Colonic mucosa (tissue), 4 donors: ENCODE measurements at regions not wholly inside any gene's neighbourhood (a gene's known extent, or its start where the extent isn't known, plus 50 kb on each side); places are given as distances from the start of the nearest gene placed in this dataset.

ENCODE experiments used
- DNase-seq: peaks from one replicate; pipeline ENCODE4 v3.0.0-alpha.2; 2020
- H3K27ac ChIP-seq: fragments of 200-600 bp; one replicate; pipeline ENCODE4 v1.8.0; 2021
- H3K27me3 ChIP-seq: fragments of 200-600 bp; one replicate; pipeline ENCODE4 v1.8.0; 2021
- H3K36me3 ChIP-seq: fragments of 200-600 bp; one replicate; pipeline ENCODE4 v1.8.0; 2021
- H3K4me1 ChIP-seq: fragments of 200-600 bp; one replicate; pipeline ENCODE4 v1.8.0; 2021; ENCODE audit warnings: mild to moderate bottlenecking
- H3K4me3 ChIP-seq: fragments of 200-600 bp; one replicate; pipeline ENCODE4 v1.8.0; 2021
- H3K9ac ChIP-seq, 2 donors: one replicate each; pipeline ENCODE4 v1.7.0; 2013; ENCODE audit warnings: control low read depth in 2 of 2, low read depth in 2 of 2, low read length in 2 of 2
- H3K9me3 ChIP-seq: fragments of 200-600 bp; one replicate; pipeline ENCODE4 v1.8.0; 2021
- CTCF ChIP-seq: fragments of 200-600 bp; IDR thresholded peaks from one replicate; pipeline ENCODE4 v1.8.0; 2022; ENCODE audit warnings: antibody characterized with exemption, mild to moderate bottlenecking
- intact Hi-C: fragments of 100-400 bp; cut with DNase I; formaldehyde crosslinking; loops from one replicate; pipeline ENCODE4 v1.14.1; 2022
- donor health status: healthy.
- donor health status: DM: no; HTN: no; CAD: no.
- donor health status: DM: no; HTN: no; CAD: no.

GRCh38 chr7:8921807-8922206, 488.4 kb downstream of the NXPH1 start:
- no peak for TF ChIP-seq CTCF
- intact Hi-C loops: no loop called here
- Histone ChIP-seq H3K4me3 (no peak overlapping the region), H3K27ac (no peak overlapping the region), H3K9me3 (no peaks in the 10 kb centered on the region), H3K9ac (no peak overlapping the region), H3K4me1 (no peaks in the 10 kb centered on the region), H3K36me3 (no peaks in the 10 kb centered on the region), H3K27me3 (no peaks in the 10 kb centered on the region)
- DNase-seq: no peak

GRCh38 chr7:8922726-8923125, 489.3 kb downstream of the NXPH1 start:
- no peak overlapping the region for H3K9ac ChIP-seq
- H3K36me3 ChIP-seq: no peaks in the 10 kb centered on the region
- H3K4me1 ChIP-seq: no peaks in the 10 kb centered on the region
- no peak for DNase-seq
- TF ChIP-seq CTCF: no peak
- no peaks in the 10 kb centered on the region for H3K27me3 ChIP-seq
- H3K9me3 ChIP-seq: no peaks in the 10 kb centered on the region
- intact Hi-C loops: no loop called here
- no peak overlapping the region for H3K4me3 ChIP-seq
- H3K27ac ChIP-seq: no peak overlapping the region

- no peaks in the 10 kb centered on the region for H3K4me1 ChIP-seq
These were observed 489.9 kb downstream of the NXPH1 start for GRCh38 chr7:8923164-8923806.

GRCh38 chr7:8931906-8932646, 498.7 kb downstream of the NXPH1 start:
- intact Hi-C loops: no loop called here
- H3K9ac ChIP-seq: no peak overlapping the region
- H3K27ac ChIP-seq: no peak overlapping the region
- TF ChIP-seq CTCF: no peak
- H3K4me3 ChIP-seq: no peak overlapping the region
- no peaks in the 10 kb centered on the region for H3K4me1 ChIP-seq
- no peaks in the 10 kb centered on the region for H3K27me3 ChIP-seq
- H3K36me3 ChIP-seq: no peaks in the 10 kb centered on the region
- no peak for DNase-seq
- H3K9me3 ChIP-seq: peaks cover 6% of the 10 kb centered on the region

More at GRCh38 chr7:8923164-8923806, 489.9 kb downstream of the NXPH1 start:
- Histone ChIP-seq H3K27ac (no peak overlapping the region), H3K36me3 (no peaks in the 10 kb centered on the region), H3K4me3 (no peak overlapping the region), H3K9me3 (no peaks in the 10 kb centered on the region), H3K27me3 (no peaks in the 10 kb centered on the region), H3K9ac (no peak overlapping the region)
- no peak for DNase-seq
- intact Hi-C loops: no loop called here
- TF ChIP-seq CTCF: no peak

- H3K27ac ChIP-seq: no peak overlapping the region
- DNase-seq: no peak
- intact Hi-C loops: no loop called here
- H3K36me3 ChIP-seq: no peaks in the 10 kb centered on the region
- H3K4me3 ChIP-seq: no peak overlapping the region
- TF ChIP-seq CTCF: no peak
- no peaks in the 10 kb centered on the region for H3K27me3 ChIP-seq
- H3K9ac ChIP-seq: no peak overlapping the region
- no peaks in the 10 kb centered on the region for H3K4me1 ChIP-seq
- peaks cover 6% of the 10 kb centered on the region for H3K9me3 ChIP-seq
These were observed 499.3 kb downstream of the NXPH1 start for GRCh38 chr7:8932751-8933150.
